ENCODE measurements at regions not wholly inside any gene's neighbourhood (a gene's known extent, or its start where the extent isn't known, plus 50 kb on each side); places are given as distances from the start of the nearest gene placed in this dataset.

GRCh38 chr19:29395111-29395733 is 130.6 kb upstream of the VSTM2B start:
- TF ChIP-seq POLR2AphosphoS5 (IDR thresholded peaks at IDR 0.05; ENCODE audit: insufficient read depth in 1 of 2, low read depth in 1 of 2), result no peak
- TF ChIP-seq CTCF (IDR thresholded peaks at IDR 0.05), result no peak
- no peak for TF ChIP-seq POLR2A (IDR thresholded peaks at IDR 0.05)
